ENCODE measurements at regions not wholly inside any gene's neighbourhood (a gene's known extent, or its start where the extent isn't known, plus 50 kb on each side); places are given as distances from the start of the nearest gene placed in this dataset.

DNA sequence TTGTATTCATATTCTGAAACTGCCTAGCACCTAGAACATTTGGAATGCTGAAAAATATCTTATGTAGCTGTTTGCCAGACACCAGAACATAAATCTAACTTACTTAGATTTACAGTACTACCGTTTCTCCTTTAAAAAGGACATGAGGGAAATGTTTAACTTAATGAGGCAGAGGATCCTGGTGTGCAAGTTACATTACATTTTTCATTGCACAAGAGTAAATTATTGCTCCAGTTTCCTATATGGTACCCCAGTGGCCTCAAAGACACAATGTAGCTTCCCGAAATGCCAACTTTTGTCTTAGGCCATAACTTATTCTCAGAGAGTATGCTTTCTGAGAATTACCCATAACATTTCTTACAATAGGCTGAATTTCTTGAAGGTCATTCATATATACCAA lies 105.5 kb upstream of the DTNA start:
- no peak for DNase-seq

DNA sequence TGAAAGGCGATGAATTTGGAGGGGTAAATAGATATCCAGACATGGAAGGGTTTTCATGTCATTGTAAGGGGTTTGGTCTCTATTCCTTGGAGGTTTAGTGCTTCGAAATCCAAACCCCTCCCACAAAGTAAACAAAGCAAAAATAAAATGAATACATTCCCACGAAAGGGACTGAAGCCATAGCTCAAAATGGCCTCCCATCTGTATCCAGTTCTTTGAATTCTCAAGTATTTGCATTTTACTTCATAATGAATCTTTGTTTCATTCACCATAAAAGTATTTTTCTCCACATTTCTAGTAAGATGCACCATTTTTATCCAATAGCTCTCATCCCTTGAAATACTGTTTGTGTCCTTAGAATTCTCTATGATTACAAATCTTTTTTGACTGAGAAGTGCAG lies 103.2 kb upstream of the DTNA start:
- no peak for DNase-seq

DNA sequence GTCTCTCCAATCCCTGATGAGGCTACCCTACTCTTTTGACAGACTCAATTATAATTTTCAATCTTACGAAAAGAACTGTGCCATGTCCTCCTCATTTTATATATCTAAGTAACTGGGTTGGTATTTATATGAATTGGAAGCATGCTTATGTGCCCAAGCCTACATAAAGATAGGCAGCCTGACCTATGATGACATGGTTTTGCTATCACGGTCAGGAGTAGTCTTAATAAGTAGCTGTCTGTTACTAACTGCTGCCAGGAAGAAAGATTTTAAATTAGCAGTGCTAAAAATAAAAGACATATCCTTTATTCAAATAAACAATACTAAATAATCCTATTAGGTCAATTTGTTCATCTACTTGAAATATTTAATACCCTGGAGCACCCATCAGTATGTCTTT lies 102.0 kb upstream of the DTNA start:
- DNase-seq, result no peak

DNA sequence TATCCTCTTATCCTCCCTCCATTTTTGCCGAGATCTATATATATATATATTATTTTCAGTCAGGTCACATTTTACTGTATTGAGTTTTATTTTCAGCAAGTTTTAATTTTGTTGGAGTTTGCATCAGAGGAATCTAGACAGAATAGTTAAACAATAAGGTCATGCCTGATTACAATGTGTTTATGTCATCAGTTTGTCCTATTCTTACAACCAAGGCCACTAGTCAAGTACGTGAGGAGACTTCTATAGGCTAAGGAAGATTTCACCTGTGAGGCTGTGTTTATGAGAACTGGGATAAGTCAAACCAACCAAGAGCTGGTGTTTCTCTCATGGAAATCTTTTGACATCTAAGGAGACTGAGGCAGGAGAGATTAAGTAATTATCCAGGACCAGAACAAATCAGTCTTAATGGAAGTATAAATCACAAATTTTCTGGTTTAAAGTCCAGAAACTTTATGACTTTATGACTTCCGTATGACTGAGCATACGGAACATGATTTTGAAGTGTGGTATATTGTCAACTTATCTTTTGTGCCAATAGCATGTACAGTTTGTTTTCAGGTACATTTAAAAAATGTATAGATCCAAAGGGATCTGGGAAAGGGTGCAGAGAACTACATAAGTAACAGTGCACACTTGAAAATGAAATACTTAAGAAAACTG lies 100.0 kb upstream of the DTNA start:
- no peak for DNase-seq

DNA sequence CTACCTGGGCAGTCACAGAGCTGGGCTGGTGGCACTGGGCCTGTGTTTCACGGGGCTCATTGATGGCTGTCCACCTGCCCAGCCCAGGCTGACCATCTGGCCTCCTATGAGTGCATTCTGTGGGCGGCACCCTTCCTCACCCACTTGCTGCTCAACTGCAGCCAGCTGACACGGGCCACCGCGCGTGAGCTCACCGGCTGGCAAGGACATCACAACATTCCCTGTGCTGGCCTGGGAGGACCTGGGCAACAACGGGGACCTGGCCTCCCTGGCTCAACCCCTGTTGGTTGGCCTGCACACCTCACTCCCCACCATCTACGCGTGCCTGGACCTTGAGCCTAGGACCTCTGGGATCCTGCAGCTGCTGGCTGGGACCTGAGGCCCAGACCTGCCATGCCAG lies 98.2 kb upstream of the DTNA start:
- no peak for DNase-seq

DNA sequence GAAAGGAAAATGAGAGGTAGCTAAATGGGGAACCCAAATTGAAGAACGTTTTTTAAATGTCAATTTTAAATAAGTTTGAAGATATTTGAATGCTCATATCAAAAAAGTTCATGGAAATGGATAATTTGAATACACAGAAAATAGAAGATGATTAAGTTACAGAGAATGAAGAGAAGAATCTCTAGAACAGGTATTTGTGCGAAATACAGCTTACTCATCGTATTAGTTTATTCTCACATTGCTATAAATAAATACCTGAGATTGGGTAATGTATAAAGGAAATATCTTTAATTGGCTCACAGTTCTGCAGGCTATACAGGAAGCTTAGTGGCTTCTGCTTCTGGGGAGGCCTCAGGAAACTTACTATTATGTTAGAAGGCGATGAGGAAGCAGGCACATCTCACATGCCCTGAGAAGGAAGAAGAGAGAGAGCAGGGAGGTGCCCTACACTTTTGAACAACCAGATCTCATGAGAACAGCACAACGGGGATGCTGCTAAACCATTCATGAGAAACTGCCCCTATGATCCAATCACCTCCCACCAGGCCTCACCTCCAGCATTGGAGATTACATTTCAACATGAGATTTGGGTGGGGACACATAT lies 89.7 kb upstream of the DTNA start:
- no peak for DNase-seq

DNA sequence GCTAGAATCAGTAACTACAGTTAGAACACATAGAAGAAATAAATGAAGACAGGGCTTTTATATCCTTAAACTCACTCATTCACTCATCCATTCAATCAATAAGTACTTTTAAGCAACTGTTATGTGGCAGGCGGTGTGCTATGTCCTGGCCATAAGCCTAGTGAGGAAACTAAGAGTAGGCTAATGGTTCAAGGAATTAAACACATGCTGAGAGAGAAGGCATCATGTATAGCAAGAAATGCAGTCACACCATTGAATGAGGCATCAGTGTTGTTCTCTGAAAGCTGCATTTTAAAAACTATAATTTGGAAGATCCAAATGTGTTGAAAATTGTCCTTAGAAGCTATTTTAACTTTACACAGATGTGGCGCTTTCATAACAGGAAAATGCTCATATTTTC lies 86.5 kb upstream of the DTNA start:
- no peak for DNase-seq

DNA sequence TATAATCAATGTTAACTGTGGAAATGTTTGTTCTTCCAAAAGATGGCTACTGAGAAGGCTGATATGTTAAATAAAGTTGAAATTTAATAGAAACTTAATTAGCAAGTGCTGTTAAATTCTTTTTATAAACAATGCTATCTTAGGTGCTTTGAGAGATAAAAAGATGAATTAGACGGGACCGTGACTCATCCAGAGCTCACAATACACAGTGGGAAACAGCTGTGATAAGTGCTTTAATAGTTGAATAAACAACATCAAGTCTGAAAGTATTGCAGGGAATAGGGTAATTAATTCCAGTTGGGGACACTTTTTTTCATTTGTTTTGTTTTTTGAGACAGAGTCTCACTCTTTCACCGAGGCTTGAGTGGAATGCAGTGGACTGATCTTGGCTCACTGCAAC lies 85.5 kb upstream of the DTNA start:
- no peak for DNase-seq

DNA sequence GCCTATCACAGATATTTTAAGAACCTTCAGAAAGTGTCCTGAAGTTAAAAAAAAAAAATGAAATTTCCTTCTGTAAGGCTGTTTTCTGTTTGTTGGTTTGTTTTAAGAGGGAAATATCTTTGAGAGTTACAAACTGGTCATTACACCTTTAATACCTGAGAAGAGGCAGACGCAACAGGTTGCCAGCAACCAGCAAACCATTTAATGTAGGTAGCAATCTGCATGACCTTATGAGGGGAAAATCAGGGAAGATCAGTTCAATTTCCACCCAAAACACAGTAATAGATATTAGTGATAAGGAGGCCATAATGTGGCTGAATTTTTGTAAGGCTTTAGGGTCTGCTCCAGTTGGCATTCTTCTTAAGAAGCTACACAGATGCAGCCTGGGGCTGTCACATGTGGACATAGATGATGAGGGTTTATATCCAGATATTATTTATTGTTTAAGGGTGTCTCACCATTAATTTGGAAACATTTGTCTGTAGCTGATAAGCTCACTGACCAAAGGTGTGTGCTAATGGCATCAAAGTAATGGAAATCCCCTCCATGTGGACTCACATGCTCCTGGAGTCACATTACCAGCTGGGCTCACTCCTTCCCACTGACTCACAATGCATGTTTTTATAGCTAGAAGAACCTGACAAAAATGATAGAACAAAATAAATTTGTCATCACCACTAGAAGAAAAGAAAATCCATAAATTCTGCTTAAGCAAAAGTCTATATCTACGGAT lies 83.5 kb upstream of the DTNA start:
- DNase-seq, result no peak

DNA sequence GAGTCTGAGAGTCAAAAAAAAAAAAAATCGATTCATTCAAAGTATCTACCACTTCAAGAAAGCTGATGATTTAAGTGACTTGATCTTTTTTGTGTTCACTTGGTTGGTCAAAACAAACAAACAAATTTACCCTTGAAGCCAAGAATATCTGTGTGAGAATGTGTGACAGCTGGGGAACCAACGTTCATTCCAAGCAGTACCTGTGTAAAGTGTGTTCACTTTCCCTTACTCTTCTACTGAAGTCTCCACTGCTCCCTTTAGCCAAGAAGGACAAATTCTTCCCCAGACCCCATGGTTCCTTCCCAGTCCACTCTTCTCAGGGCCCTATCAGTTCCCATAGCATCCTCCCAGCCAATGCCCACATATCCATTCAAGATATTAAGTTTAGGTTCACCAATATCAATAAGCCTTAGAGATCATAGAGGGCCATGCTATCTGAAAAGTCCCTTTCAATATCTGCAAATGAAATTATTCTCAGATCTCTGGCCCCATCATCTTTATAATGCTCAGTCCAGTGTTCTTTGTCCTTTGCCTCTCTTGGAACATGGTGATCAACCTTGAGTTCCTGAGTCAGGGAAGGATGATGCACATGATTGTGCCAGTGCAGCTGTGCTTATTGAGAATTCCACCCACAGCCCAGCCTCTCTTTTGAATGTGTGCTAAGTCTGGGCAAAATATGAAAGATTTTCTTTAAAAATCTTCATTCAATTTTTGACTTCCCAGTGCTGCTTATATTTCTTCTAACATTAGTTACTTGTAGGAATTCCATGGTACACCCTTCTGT lies 82.8 kb upstream of the DTNA start:
- DNase-seq, result no peak

DNA sequence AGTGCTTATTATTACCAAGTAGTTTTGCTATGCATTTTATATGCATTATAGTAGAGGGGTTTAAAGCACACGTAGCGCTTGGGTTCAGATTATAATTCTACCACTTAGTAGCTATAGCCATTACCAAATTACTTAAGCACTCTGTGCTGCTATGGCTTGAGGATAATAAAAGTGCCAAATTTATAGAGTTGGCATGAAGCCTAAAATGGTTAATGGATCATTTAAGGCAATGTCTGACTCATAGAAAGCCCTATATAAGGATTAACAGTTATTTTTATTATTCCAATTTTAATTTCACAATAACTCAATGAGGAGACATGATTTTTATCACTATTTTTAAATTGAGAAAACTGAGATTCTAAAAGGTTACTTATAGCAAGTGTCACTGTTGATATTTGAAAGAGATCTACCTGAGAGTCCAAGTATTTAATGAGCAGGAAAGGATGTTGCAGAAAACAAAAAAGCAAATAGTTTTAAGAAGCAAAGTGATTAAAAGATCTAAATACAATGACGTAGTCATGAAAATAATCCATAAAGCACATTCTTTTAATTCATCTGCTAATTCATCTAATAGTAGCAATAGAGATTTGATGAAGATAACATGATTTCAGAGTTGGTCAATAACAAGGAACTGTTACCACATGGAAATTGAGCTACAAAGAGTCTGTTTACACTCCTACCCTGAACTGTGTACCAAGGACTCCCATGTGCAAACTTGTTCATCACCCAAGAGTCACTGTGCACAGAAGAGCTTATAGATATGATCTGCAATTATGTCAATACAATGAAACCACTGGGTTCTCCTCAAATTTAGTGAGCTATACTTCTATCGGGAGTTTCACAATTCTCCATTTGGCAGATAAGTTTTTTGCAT lies 78.8 kb upstream of the DTNA start:
- DNase-seq, result no peak

DNA sequence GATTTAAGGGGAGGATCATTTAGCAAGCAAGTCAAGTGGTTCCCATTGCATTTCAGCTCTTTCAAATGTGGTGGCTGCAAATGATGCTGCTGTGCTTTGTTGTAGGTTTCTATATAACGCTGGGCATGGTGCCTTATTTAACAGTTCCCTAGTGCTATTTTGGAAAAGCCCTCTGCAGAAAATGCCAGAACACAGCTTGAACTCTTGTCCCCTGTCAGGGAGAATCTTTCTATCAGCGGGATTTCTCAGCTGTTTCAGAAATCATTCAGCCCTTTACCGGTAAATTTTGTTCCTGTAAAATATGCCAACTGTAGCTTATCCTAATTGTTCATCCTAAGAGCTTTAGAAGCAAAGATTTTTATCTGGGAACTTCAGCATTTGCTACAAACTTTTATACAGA lies 77.8 kb upstream of the DTNA start:
- no peak for DNase-seq

DNA sequence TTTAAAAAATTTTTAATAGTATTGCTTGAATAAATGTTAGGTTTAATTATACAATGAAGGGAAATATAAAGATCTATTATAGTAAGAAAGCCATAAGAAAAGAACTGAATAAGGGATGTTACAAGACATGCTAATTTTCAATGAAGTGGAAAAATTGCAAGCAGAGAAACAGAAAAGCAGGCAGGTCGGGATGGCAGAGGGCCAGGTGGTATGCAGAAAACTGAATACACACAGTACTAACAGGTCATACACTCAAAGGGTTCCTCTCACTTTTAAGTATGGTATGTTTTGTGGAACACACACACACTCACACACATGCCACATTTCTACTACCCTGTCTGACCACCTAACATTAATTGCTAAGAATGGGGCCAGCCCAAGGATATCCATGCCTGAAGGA lies 76.7 kb upstream of the DTNA start:
- DNase-seq, result no peak

DNA sequence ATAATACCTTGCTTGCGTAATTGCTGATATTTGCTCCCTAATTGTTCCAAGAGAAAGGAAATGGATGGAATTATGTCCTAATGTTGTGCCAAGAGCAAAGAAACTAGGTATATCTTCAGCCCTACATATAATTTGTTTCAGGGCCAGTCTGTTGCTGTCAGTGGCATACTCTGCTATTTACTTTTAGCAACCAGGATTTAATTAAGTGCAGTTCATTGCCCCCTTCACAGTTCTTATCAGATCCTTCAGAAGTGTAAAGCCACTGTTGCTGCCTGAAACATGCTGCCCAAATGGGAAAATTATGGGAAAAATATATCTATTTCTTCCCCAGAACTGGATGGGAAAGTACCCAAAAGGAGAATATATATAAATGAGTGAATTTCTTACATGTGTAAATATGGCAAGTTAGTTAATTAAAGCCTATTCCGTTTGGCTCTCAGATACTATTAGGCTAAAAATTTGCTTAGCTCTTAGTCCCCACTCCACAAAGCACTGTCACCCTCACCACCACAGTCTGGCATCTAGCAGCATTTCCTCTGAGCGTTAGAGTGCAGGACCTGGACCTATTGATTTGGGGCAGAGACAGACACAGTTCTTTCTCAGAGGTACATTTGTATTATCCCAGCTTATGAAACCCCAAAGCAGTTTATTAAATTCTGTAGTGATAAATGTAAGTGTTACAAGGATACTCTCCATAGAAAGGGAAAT lies 72.8 kb upstream of the DTNA start:
- DNase-seq, result no peak

DNA sequence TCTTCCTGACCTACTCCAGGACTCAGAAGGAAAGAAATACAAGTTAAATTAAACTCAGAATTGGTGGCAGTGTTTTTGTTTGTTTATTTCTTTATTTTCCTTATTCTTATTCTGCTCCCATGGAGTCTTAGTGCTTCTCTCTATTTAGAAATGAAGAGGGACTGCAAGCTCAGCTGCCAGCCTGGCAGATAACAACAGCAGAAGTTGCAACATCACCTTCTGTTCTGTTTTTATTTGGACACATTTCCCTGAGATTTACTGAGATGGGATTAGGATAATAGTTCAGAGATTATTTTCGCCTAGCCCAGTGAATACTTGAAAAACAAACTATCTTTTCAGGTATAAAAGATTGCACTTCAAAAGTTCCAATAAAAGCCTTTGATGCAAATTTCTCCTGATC lies 70.4 kb upstream of the DTNA start:
- DNase-seq, result no peak

DNA sequence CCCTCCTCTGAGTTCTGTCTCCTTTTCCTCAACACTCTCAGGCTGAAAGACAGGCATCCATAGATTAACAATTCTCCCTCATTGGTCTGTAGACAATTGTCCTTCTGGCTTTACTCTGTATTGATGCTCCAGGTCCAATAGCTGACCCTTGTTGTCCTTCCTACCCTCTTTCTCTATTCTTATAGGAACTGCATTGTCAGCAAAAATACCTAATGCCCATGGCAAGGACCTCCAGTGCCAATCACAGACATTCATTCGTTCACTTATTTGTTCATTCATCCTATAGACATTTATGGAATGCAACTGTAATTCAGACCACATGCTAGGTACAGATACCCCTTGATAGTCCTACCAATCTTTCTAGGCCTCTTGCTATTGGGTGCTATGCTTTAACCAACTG lies 69.8 kb upstream of the DTNA start:
- no peak for DNase-seq

DNA sequence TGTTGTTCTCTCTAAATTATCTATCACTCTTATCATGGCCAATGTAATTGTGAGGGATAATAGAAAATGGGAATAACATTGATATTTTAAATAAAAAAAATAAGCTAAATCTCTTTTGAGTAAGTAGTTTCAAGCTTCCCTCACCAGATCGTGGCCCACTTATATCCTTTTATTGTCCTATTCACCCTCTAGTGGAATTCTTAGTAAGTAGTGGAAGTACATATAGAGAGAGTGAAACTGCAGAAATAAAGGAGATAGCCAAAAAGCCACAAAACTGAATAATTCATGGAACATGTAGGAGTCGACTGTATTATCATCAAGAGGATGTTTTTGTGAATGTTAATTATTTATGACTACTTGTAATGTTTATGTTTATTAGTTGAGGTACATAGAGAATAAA lies 66.1 kb upstream of the DTNA start:
- no peak for DNase-seq

DNA sequence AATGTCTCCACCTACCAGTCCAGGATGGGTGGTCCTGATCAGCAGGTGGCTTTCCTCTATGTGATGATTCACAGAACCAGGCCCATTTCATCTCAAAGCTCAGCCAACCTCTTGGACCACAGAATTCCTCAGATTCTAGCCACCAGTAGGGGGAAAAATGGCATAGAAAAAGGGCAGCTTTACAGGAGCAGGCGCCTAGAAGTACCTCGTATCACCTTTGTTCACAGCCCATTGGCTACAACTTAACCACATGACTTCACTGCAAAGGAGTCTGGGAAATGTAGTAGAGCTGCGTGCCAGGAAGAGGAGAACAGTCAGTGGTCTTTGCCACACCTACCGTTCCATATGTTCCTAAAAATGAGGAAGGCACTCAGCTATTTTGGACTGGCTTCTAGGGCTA lies 62.8 kb upstream of the DTNA start:
- DNase-seq, result no peak

DNA sequence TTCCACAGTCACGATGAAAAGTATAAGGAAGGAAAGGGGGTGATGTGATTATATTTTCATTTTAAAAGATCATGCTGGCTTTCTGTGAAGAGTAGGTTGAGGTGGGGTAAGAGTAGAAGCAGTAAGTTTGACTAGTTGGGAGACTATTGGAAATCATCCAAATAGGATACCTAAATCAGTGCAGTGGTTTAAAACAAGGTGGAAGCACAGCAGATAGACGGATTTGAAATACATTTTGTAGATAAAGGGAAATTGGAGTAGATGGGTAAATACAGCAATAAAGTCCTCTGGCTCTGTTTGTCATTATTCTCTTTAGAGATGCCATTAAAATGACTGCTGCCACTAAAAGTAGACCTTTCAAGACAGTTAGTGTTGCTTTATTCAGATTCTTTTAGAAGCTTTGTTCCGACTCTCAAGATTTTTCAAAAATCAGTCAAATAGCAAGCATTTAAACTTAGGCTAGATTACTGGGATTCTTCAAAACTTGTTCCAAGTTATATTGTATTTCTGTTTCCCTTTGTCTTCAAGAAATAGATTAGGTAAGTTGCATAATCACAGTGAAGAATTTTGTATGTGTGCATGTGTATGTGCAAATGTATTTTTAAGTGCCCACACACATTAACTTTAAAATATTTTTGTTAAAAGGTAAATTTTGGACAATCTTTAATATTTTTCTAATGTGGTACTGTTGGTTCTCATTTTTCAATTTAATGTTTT lies 61.7 kb upstream of the DTNA start:
- DNase-seq, result no peak

DNA sequence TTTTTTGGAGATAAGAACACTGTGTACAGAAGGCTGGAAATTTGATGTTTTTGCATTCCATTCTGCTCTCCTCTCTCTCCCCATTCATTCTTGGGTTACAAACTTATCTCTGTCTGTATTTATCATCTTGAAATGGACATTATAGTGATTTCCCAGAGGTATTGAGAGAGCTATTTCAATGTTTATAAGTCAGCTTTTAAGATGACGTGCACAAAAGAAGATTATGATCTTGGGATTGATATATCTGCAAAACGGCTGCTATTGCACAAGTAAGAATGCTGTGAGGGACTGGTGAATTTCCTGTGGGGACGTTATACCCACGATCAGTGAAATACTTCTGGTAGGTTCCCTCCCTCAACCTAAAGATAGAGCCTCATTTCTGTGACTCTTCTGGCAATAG lies 61.0 kb upstream of the DTNA start:
- DNase-seq, result no peak

DNA sequence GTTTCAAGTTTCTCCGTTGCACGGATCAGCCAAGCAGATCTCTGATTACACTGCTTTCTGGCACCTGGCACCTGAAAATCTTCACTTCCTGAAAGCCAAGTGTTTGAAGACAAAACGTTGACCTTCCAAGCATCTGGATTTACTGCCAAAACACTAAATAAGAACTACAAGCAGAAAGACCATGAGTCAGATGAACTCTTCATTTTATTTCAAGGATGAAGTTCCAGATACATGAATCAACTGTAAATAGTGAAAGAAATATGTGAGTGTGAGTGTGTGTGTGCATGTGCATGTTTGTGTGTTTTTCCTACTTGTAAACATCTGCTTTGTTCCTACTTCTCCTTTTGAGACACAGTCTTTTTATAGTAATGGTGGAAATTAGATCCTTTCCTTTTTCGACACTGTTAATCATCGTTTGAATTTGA lies 60.0 kb upstream of the DTNA start:
- no peak for DNase-seq

Data from NCI-H1694 treated with DMSO at 0.1 percent for 48 hours (cell line).